ENCODE measurements at regions not wholly inside any gene's neighbourhood (a gene's known extent, or its start where the extent isn't known, plus 50 kb on each side); places are given as distances from the start of the nearest gene placed in this dataset.

DNA sequence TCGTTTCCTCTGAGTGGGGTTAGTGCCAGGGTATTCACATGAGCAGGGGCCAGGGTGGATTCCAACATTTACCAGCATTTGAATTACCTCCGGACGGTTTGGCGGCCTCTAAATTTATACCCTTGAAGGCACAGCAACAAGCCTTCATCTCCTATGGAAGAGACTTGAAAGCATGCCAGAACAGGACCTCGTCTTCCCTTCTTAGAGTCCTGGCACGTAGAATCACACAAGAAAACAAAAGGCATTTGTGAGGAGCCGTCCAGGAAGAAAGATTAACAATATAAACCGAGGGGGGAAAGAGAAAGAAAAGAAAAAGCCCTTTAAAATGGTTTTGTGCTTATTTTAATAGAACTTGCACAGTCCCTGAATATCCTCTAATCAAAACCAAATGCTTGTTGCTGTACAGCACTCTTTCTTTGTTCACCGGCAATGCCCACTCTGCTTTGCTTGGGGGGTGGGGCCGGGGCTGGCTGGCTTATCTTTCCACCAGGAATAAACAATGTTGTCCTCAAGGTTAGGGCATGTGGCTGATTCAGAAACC lies 575.8 kb upstream of the ZNF462 start (continued):
- TF ChIP-seq, protein P1, sequence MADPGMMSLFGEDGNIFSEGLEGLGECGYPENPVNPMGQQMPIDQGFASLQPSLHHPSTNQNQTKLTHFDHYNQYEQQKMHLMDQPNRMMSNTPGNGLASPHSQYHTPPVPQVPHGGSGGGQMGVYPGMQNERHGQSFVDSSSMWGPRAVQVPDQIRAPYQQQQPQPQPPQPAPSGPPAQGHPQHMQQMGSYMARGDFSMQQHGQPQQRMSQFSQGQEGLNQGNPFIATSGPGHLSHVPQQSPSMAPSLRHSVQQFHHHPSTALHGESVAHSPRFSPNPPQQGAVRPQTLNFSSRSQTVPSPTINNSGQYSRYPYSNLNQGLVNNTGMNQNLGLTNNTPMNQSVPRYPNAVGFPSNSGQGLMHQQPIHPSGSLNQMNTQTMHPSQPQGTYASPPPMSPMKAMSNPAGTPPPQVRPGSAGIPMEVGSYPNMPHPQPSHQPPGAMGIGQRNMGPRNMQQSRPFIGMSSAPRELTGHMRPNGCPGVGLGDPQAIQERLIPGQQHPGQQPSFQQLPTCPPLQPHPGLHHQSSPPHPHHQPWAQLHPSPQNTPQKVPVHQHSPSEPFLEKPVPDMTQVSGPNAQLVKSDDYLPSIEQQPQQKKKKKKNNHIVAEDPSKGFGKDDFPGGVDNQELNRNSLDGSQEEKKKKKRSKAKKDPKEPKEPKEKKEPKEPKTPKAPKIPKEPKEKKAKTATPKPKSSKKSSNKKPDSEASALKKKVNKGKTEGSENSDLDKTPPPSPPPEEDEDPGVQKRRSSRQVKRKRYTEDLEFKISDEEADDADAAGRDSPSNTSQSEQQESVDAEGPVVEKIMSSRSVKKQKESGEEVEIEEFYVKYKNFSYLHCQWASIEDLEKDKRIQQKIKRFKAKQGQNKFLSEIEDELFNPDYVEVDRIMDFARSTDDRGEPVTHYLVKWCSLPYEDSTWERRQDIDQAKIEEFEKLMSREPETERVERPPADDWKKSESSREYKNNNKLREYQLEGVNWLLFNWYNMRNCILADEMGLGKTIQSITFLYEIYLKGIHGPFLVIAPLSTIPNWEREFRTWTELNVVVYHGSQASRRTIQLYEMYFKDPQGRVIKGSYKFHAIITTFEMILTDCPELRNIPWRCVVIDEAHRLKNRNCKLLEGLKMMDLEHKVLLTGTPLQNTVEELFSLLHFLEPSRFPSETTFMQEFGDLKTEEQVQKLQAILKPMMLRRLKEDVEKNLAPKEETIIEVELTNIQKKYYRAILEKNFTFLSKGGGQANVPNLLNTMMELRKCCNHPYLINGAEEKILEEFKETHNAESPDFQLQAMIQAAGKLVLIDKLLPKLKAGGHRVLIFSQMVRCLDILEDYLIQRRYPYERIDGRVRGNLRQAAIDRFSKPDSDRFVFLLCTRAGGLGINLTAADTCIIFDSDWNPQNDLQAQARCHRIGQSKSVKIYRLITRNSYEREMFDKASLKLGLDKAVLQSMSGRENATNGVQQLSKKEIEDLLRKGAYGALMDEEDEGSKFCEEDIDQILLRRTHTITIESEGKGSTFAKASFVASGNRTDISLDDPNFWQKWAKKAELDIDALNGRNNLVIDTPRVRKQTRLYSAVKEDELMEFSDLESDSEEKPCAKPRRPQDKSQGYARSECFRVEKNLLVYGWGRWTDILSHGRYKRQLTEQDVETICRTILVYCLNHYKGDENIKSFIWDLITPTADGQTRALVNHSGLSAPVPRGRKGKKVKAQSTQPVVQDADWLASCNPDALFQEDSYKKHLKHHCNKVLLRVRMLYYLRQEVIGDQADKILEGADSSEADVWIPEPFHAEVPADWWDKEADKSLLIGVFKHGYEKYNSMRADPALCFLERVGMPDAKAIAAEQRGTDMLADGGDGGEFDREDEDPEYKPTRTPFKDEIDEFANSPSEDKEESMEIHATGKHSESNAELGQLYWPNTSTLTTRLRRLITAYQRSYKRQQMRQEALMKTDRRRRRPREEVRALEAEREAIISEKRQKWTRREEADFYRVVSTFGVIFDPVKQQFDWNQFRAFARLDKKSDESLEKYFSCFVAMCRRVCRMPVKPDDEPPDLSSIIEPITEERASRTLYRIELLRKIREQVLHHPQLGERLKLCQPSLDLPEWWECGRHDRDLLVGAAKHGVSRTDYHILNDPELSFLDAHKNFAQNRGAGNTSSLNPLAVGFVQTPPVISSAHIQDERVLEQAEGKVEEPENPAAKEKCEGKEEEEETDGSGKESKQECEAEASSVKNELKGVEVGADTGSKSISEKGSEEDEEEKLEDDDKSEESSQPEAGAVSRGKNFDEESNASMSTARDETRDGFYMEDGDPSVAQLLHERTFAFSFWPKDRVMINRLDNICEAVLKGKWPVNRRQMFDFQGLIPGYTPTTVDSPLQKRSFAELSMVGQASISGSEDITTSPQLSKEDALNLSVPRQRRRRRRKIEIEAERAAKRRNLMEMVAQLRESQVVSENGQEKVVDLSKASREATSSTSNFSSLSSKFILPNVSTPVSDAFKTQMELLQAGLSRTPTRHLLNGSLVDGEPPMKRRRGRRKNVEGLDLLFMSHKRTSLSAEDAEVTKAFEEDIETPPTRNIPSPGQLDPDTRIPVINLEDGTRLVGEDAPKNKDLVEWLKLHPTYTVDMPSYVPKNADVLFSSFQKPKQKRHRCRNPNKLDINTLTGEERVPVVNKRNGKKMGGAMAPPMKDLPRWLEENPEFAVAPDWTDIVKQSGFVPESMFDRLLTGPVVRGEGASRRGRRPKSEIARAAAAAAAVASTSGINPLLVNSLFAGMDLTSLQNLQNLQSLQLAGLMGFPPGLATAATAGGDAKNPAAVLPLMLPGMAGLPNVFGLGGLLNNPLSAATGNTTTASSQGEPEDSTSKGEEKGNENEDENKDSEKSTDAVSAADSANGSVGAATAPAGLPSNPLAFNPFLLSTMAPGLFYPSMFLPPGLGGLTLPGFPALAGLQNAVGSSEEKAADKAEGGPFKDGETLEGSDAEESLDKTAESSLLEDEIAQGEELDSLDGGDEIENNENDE (IDR thresholded peaks at IDR 0.05; ENCODE audit: insufficient replicate concordance, low read length), result no peak
- TF ChIP-seq RXRA (IDR thresholded peaks at IDR 0.05; ENCODE audit: insufficient read depth, low read depth, low read length), result no peak
- TF ChIP-seq, protein P2, sequence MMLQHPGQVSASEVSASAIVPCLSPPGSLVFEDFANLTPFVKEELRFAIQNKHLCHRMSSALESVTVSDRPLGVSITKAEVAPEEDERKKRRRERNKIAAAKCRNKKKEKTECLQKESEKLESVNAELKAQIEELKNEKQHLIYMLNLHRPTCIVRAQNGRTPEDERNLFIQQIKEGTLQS (IDR thresholded peaks at IDR 0.05; ENCODE audit: insufficient read depth, low read depth, low read length), result no peak
- no peak for TF ChIP-seq CEBPB (IDR thresholded peaks at IDR 0.05; ENCODE audit: low read depth, low read length)
- no peak for TF ChIP-seq MAX (IDR thresholded peaks at IDR 0.05)
- TF ChIP-seq SP1 (IDR thresholded peaks at IDR 0.05; ENCODE audit: low read depth, low read length), result no peak
- no peak for TF ChIP-seq JUN (IDR thresholded peaks at IDR 0.05; ENCODE audit: low read depth, low read length)
- TF ChIP-seq EP300 (IDR thresholded peaks at IDR 0.05; ENCODE audit: borderline replicate concordance in 1 of 2, low read depth in 2 of 2, low read length in 2 of 2), result no peak
- no peak for TF ChIP-seq USF2 (IDR thresholded peaks at IDR 0.05; ENCODE audit: low read length)
- no peak for TF ChIP-seq SRF (IDR thresholded peaks at IDR 0.05; ENCODE audit: low read depth, low read length)

All from H1 (cell line).